ENCODE measurements at regions not wholly inside any gene's neighbourhood (a gene's known extent, or its start where the extent isn't known, plus 50 kb on each side); places are given as distances from the start of the nearest gene placed in this dataset.

DNA sequence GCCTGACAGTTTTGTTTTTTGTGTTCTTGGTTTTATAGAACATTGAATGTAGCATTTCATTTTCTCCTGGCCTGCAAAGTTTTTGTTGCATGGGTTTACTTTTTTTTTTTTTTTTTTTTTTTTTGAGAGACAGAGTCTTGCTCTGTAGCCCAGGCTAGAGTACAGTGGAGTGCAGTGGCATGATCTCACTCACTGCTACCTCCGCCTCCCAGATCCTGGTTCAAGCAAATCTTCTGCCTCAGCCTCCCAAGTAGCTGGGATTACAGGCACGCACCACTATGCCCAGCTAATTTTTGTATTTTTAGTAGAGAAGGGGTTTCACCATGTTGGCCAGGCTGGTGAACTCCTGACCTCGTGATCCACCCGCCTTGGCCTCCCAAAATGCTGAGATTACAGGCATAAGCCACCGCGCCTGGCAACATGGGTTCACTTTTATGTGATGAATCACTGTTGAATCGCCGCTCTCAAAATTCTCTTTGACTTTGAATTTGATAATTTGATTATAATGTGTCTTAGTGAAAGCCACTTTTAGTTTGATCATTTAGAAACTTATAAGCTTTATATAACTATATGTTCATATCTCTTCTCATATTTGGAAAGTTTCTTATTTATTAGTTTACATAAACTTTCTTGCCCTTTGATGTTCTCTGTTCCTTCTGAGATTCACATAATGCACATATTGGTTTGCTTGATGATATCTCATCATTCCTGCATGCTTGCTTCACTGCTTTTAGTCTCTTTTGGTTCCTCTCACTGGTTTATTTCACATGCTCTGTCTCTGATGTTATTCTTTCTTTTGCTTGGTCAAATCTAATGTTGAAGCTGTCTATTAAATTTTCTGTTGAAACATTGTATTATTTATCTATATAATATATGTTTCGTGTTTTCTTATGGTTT is 589.0 kb upstream of the CNTN5 start:
- H3K4me3 ChIP-seq (ENCODE audit: low read depth, low read length) = no peak overlapping the region
- DNase-seq (ENCODE audit: low read depth) = no peak
- TF ChIP-seq, protein P1, sequence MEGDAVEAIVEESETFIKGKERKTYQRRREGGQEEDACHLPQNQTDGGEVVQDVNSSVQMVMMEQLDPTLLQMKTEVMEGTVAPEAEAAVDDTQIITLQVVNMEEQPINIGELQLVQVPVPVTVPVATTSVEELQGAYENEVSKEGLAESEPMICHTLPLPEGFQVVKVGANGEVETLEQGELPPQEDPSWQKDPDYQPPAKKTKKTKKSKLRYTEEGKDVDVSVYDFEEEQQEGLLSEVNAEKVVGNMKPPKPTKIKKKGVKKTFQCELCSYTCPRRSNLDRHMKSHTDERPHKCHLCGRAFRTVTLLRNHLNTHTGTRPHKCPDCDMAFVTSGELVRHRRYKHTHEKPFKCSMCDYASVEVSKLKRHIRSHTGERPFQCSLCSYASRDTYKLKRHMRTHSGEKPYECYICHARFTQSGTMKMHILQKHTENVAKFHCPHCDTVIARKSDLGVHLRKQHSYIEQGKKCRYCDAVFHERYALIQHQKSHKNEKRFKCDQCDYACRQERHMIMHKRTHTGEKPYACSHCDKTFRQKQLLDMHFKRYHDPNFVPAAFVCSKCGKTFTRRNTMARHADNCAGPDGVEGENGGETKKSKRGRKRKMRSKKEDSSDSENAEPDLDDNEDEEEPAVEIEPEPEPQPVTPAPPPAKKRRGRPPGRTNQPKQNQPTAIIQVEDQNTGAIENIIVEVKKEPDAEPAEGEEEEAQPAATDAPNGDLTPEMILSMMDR (conservative IDR thresholded peaks at IDR 0.05; ENCODE audit: low read depth, low read length) = no peak

DNA sequence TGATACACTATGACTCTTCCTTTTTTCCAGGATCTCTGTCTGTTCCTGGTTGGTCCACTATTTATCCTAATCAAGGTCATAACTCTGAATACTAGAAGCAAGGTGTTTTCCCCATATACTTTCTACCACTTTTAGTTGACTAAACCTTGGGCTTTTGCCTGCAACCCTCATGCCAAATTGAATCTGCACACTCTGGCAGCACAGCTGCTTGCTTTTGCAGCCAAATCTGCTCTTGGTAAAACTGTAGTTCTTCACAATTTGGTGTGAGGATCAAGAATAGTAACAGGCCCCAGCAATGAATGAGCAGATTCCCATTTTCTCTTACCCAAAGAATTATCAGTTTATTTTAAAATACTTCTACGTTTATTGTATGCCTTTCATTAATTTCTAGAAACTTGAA is 586.5 kb upstream of the CNTN5 start:
- TF ChIP-seq, protein P1 (conservative IDR thresholded peaks at IDR 0.05; ENCODE audit: low read depth, low read length) = no peak
- no peak overlapping the region for H3K4me3 ChIP-seq (ENCODE audit: low read depth, low read length)
- no peak for DNase-seq (ENCODE audit: low read depth)

DNA sequence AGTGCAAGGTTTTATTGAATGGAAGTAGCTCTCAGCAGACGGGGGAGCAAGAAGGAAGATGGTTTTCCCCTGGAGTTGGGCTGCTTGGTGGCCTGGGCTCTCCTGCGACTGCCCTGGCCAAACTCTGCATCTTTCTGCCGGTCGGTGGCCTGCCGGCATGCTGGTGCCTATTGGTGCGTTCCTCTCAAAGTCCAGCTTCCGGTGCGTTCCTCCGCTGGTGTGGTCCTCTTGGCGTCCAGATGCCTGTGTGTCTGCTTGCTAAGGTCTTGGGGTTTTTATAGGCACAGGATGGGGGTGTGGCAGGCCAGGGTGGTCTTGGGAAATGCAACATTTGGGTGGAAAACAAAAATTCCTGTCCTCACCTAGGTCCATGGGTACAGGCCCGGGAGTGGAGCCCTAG is 567.4 kb upstream of the CNTN5 start:
- TF ChIP-seq, protein P1 (conservative IDR thresholded peaks at IDR 0.05; ENCODE audit: low read depth, low read length) = no peak
- H3K4me3 ChIP-seq (ENCODE audit: low read depth, low read length) = no peak overlapping the region
- no peak for DNase-seq (ENCODE audit: low read depth)

DNA sequence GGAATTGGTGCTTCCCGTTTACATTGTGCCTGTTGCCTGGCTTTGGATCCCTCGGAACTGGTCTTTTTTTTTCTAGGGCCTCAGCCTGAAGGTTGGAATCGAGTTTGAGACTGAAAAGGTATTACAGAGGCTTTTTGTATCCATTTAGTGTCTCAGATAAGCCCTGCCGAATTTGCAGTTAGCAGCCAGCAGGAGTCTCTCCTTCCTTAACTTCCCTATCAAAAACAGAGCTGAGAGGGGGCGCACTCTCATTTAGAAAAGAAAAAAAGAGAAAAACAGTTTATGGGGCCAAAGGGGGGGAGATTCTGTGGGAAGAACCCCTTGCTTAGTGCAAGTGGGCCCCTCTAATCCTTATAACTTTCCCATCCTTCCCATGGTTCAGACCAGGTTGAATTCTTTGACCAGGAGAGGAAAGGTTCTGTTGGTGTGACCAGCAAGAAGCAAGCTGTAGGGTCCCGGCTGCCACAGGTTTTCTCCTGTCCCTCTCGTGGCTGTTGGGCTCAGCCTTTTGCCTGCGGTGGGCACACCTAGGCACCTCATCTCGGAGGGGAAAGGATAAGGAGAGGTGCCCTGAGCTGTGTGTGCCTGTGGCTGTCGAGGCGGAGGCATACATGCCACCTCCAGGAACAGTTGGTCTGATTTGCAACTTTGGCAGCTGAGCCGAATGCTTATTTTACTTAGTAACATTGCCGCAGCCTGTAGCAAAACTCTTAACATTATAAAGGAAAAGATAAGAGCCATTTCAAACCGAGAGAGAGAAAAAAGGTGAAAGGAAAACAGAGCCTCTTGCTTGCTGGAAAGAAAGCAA is 565.0 kb upstream of the CNTN5 start:
- H3K4me3 ChIP-seq (ENCODE audit: low read depth, low read length) = no peak overlapping the region
- no peak for DNase-seq (ENCODE audit: low read depth)
- TF ChIP-seq, protein P1 (conservative IDR thresholded peaks at IDR 0.05; ENCODE audit: low read depth, low read length) = peak; percentile 16

DNA sequence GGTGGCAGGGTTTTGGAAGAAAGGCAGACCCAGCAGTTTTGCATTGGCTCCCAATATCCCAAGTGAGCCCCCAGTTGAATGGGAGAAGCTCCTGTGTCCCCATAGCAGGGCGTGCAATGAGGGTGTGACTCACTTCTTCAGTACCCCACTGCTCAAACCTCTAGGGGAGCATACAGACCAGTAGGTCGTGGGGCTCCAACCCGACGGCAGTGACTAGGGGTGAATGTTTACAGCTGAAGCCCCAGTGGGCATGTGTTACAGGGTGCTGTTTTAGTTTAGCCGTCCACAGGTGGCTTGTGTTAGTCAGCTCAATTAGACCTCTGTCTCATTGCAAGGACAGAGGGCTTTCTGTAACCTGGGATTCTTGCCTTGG is 564.5 kb upstream of the CNTN5 start:
- no peak overlapping the region for H3K4me3 ChIP-seq (ENCODE audit: low read depth, low read length)
- no peak for DNase-seq (ENCODE audit: low read depth)
- TF ChIP-seq, protein P1 (conservative IDR thresholded peaks at IDR 0.05; ENCODE audit: low read depth, low read length) = no peak

DNA sequence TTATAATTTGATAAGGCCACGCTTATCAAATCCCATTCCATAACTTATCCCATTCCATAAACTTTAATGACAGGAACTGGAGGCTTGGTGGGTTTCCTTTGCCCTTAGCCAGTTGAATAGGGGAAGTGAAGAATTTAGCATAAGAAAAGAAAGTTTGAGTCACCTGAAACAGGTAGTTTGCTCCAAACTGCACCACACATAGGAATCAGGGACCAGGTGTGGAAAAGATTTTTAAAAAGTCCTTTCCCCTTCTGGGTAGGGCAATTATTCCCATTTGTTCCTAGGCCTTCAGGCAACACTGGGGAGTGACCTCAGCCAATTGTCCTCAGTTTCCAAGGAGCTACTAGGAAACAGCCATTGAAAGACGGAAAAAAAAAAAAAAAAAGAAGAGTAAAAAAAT is 525.7 kb upstream of the CNTN5 start:
- DNase-seq (ENCODE audit: low read depth) = no peak
- TF ChIP-seq, protein P1 (conservative IDR thresholded peaks at IDR 0.05; ENCODE audit: low read depth, low read length) = no peak
- H3K4me3 ChIP-seq (ENCODE audit: low read depth, low read length) = no peak overlapping the region
